ENCODE measurements at regions not wholly inside any gene's neighbourhood (a gene's known extent, or its start where the extent isn't known, plus 50 kb on each side); places are given as distances from the start of the nearest gene placed in this dataset.
"Not testable (repeated sequence)": the region's sequence is repeated elsewhere in the genome, so short reads cannot be mapped to it uniquely, and the experiment has no call there.

- no peak for DNase-seq
Observed at GRCh38 chr13:69044629-69045028, 1063.0 kb upstream of the ATXN8OS start.

GRCh38 chr13:69040898-69041297, 1066.7 kb upstream of the ATXN8OS start:
- DNase-seq, result no peak

GRCh38 chr13:69035771-69036170, 1071.9 kb upstream of the ATXN8OS start:
- no peak for DNase-seq

- DNase-seq, result no peak
Observed at GRCh38 chr13:69028936-69029335, 1078.7 kb upstream of the ATXN8OS start.

GRCh38 chr13:69020120-69020519, 1087.5 kb upstream of the ATXN8OS start:
- DNase-seq, result no peak

GRCh38 chr13:69018173-69018572, 1089.5 kb upstream of the ATXN8OS start:
- not testable (repeated sequence) for DNase-seq

GRCh38 chr13:69010789-69011188, 1096.8 kb upstream of the ATXN8OS start:
- DNase-seq, result no peak

GRCh38 chr13:69008499-69008898, 1099.1 kb upstream of the ATXN8OS start:
- DNase-seq, result no peak

- DNase-seq, result no peak
Observed at GRCh38 chr13:68998056-68998455, 1109.6 kb upstream of the ATXN8OS start.

- DNase-seq, result no peak
Observed at GRCh38 chr13:68996668-68997025, 1111.0 kb upstream of the ATXN8OS start.

- no peak for DNase-seq
Observed at GRCh38 chr13:68995972-68996667, 1111.5 kb upstream of the ATXN8OS start.

GRCh38 chr13:68993154-68993553, 1114.5 kb upstream of the ATXN8OS start:
- DNase-seq, result no peak

- DNase-seq, result no peak
Observed at GRCh38 chr13:68988176-68988575, 1119.5 kb upstream of the ATXN8OS start.

GRCh38 chr13:68987585-68987984, 1120.0 kb upstream of the ATXN8OS start:
- DNase-seq, result no peak

GRCh38 chr13:68984688-68985319, 1122.8 kb upstream of the ATXN8OS start:
- no peak for DNase-seq

- DNase-seq, result no peak
Observed at GRCh38 chr13:68982961-68983619, 1124.5 kb upstream of the ATXN8OS start.

GRCh38 chr13:68976287-68976686, 1131.3 kb upstream of the ATXN8OS start:
- no peak for DNase-seq

- no peak for DNase-seq
Observed at GRCh38 chr13:68970532-68970931, 1137.1 kb upstream of the ATXN8OS start.

- DNase-seq, result no peak
Observed at GRCh38 chr13:68948586-68948985, 1159.0 kb upstream of the ATXN8OS start.

- no peak for DNase-seq
Observed at GRCh38 chr13:68944272-68944671, 1163.4 kb upstream of the ATXN8OS start.

GRCh38 chr13:68940049-68940448, 1167.6 kb upstream of the ATXN8OS start:
- DNase-seq, result no peak

- DNase-seq, result no peak
Observed at GRCh38 chr13:68938639-68939038, 1169.0 kb upstream of the ATXN8OS start.

GRCh38 chr13:68929075-68929745, 1178.4 kb upstream of the ATXN8OS start:
- no peak for DNase-seq
